Liver (tissue), 8 donors: ENCODE measurements at regions not wholly inside any gene's neighbourhood (a gene's known extent, or its start where the extent isn't known, plus 50 kb on each side); places are given as distances from the start of the nearest gene placed in this dataset.

Experiments
- DNase-seq: peaks from one replicate; pipeline ENCODE4 v3.0.0-alpha.2; 2017; ENCODE audit warnings: low spot score
- H3K27ac ChIP-seq, 2 donors: one replicate each; pipeline ENCODE4 v1.7.0; 2013; ENCODE audit warnings: inconsistent platforms in 2 of 2, low read length in 2 of 2, control low read depth in 1 of 2, low read depth in 1 of 2, mild to moderate bottlenecking in 1 of 2
- H3K27me3 ChIP-seq, 4 donors: one replicate each; pipeline versions ENCODE4 v1.6.1 to v1.7.0; 2013; ENCODE audit warnings: low read length in 3 of 4, inconsistent platforms in 1 of 4, mild to moderate bottlenecking in 1 of 4, moderate library complexity in 1 of 4; ENCODE audit not compliant: control insufficient read depth in 4 of 4, insufficient read depth in 4 of 4
- H3K36me3 ChIP-seq, 4 donors: one replicate each; pipeline versions ENCODE4 v1.6.1 to v1.7.0; 2013; ENCODE audit warnings: low read length in 3 of 4, mild to moderate bottlenecking in 3 of 4, low read depth in 1 of 4, moderate library complexity in 1 of 4; ENCODE audit not compliant: control insufficient read depth in 4 of 4, insufficient read depth in 3 of 4
- H3K4me1 ChIP-seq, 4 donors: one replicate each; pipeline versions ENCODE4 v1.6.1 to v1.7.0; 2013; ENCODE audit warnings: low read length in 3 of 4, mild to moderate bottlenecking in 3 of 4, moderate library complexity in 1 of 4; ENCODE audit not compliant: control insufficient read depth in 4 of 4, insufficient read depth in 4 of 4
- H3K4me3 ChIP-seq, 3 donors: one replicate each; pipeline versions ENCODE4 v1.6.1 to v1.7.0; 2013; ENCODE audit warnings: low read length in 3 of 3, control low read depth in 1 of 3, low read depth in 1 of 3, mild to moderate bottlenecking in 1 of 3
- H3K9ac ChIP-seq, 2 donors: one replicate each; pipeline ENCODE4 v1.7.0; 2013; ENCODE audit warnings: low read length in 2 of 2, mild to moderate bottlenecking in 2 of 2, moderate library complexity in 2 of 2, control low read depth in 1 of 2, low read depth in 1 of 2
- H3K9me3 ChIP-seq, 4 donors: one replicate each; pipeline versions ENCODE4 v1.6.1 to v1.7.0; 2013; ENCODE audit warnings: low read length in 3 of 4; ENCODE audit not compliant: control insufficient read depth in 4 of 4
- CTCF ChIP-seq: fragments of 150-350 bp; IDR thresholded peaks from 2 replicates; pipeline ENCODE4 v1.5.1; 2017; ENCODE audit warnings: improper control_type of control experiment, low read depth, low read length; ENCODE audit not compliant: missing input control
- FOXA1 ChIP-seq: IDR thresholded peaks from 2 replicates; pipeline ENCODE4 v1.6.1; 2016; ENCODE audit warnings: antibody characterized with exemption
- FOXA2 ChIP-seq: IDR thresholded peaks from 2 replicates; pipeline ENCODE4 v1.6.1; 2016; ENCODE audit warnings: antibody characterized with exemption
- GABPA ChIP-seq, 2 donors: IDR thresholded peaks in 1 of 2; conservative IDR thresholded peaks in 1 of 2; 2 replicates each; pipeline ENCODE4 v1.6.1; 2016; ENCODE audit warnings: antibody characterized with exemption in 2 of 2, mild to moderate bottlenecking in 1 of 2, moderate library complexity in 1 of 2
- HNF4A ChIP-seq, 2 donors: conservative IDR thresholded peaks; 2 replicates each; pipeline ENCODE4 v1.6.1; 2016; ENCODE audit warnings: antibody characterized with exemption in 2 of 2, mild to moderate bottlenecking in 2 of 2
- HNF4G ChIP-seq: IDR thresholded peaks from 2 replicates; pipeline ENCODE4 v1.6.1; 2016; ENCODE audit warnings: antibody characterized with exemption
- JUND ChIP-seq, 2 donors: IDR thresholded peaks; 2 replicates each; pipeline ENCODE4 v1.6.1; 2016; ENCODE audit warnings: antibody characterized with exemption in 2 of 2
- MAX ChIP-seq: IDR thresholded peaks from 2 replicates; pipeline ENCODE4 v1.6.1; 2016; ENCODE audit warnings: antibody characterized with exemption
- NR2F2 ChIP-seq: IDR thresholded peaks from 2 replicates; pipeline ENCODE4 v1.6.1; 2016; ENCODE audit warnings: antibody characterized with exemption
- RAD21 ChIP-seq, 2 donors: IDR thresholded peaks; 2 replicates each; pipeline ENCODE4 v1.6.1; 2016; ENCODE audit warnings: antibody characterized with exemption in 2 of 2, mild to moderate bottlenecking in 2 of 2
- SP1 ChIP-seq: IDR thresholded peaks from 2 replicates; pipeline ENCODE4 v1.6.1; 2018; ENCODE audit warnings: antibody characterized with exemption, mild to moderate bottlenecking
- YY1 ChIP-seq: IDR thresholded peaks from 2 replicates; pipeline ENCODE4 v1.6.1; 2016; ENCODE audit warnings: antibody characterized with exemption, mild to moderate bottlenecking
- WGBS: extraction: QIAGEN DNeasy Blood & Tissue Kit; methylation state at CpG from one replicate; pipeline ENCODE4 v1.1.7; 2013; 5-methylcytosine and 5-hydroxymethylcytosine counted together
- TF ChIP-seq, protein P1 (sequence below): IDR thresholded peaks from 2 replicates; pipeline ENCODE4 v1.6.1; 2016; ENCODE audit warnings: antibody characterized with exemption
- TF ChIP-seq, protein P2 (sequence below): IDR thresholded peaks from 2 replicates; pipeline ENCODE4 v1.6.1; 2016; ENCODE audit warnings: antibody characterized with exemption, mild to moderate bottlenecking
- donor health status: healthy.
- donor health status: healthy.
- donor health status: healthy.
- donor health status: healthy.
- donor health status: healthy.

DNA sequence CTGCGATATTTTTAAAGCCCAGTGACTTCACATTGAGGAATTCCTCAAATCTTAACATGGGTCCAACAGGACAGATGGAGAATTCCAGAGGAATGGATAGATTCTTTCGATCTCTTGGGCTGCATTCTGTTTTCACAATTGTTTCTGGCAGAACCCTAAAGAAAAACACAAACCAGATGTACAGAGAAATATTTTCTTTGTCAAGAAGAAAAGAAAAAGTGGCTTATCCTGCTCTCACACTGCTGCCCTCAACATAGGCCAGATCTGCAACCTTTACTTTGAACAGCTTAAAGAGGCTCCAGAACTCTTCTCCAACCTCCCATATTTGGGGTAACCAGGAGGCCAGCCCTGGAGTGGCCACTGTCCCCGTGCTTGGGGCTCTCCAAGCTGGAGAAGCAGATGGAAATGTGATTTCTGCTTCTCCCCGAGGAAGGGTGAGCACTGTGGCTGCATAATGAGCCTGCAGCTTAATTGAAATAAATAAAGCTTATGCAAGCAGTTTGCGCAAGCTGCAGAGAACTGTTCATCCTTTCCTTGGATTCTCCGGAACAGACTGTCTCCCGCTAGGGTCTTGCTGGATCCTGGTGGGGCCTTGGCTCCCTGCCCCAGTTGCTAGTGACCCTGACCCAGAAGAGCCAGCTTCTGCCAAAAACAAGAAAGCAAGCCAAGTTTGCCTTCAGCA, 453.2 kb upstream of the PROK2 start:
- Histone ChIP-seq H3K27me3 (no peaks in the 10 kb centered on the region), H3K4me1 (no peaks in the 10 kb centered on the region), H3K9ac (no peak overlapping the region), H3K9me3 (no peaks in the 10 kb centered on the region), H3K27ac (no peak overlapping the region), H3K4me3 (no peak overlapping the region), H3K36me3 (no peaks in the 10 kb centered on the region)
- no peak for DNase-seq
- WGBS = 86% methylated on average over 7 of the region's 7 CpGs
- TF ChIP-seq CTCF = no peak
- TF ChIP-seq HNF4G = no peak
- TF ChIP-seq MAX = no peak
- no peak for TF ChIP-seq SP1
- TF ChIP-seq FOXA2 = no peak
- TF ChIP-seq YY1 = no peak
- TF ChIP-seq, protein P1, sequence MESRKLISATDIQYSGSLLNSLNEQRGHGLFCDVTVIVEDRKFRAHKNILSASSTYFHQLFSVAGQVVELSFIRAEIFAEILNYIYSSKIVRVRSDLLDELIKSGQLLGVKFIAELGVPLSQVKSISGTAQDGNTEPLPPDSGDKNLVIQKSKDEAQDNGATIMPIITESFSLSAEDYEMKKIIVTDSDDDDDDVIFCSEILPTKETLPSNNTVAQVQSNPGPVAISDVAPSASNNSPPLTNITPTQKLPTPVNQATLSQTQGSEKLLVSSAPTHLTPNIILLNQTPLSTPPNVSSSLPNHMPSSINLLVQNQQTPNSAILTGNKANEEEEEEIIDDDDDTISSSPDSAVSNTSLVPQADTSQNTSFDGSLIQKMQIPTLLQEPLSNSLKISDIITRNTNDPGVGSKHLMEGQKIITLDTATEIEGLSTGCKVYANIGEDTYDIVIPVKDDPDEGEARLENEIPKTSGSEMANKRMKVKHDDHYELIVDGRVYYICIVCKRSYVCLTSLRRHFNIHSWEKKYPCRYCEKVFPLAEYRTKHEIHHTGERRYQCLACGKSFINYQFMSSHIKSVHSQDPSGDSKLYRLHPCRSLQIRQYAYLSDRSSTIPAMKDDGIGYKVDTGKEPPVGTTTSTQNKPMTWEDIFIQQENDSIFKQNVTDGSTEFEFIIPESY = no peak
- no peak for TF ChIP-seq HNF4A (conservative IDR thresholded peaks at IDR 0.05)
- TF ChIP-seq GABPA (IDR thresholded peaks at IDR 0.05 in 1 of 2, conservative IDR thresholded peaks at IDR 0.05 in 1 of 2) = no peak
- TF ChIP-seq FOXA1 = no peak
- no peak for TF ChIP-seq RAD21 (IDR thresholded peaks at IDR 0.05)
- no peak for TF ChIP-seq NR2F2

- Histone ChIP-seq H3K9me3 (no peaks in the 10 kb centered on the region), H3K4me1 (no peaks in the 10 kb centered on the region), H3K9ac (no peak overlapping the region), H3K27ac (no peak overlapping the region), H3K4me3 (no peak overlapping the region), H3K27me3 (no peaks in the 10 kb centered on the region), H3K36me3 (no peaks in the 10 kb centered on the region)
- 97% methylated on average over 2 of the region's 2 CpGs for WGBS
- no peak for TF ChIP-seq HNF4G
- no peak for DNase-seq
Measured at GRCh38 chr3:72237679-72238009, 452.7 kb upstream of the PROK2 start.

DNA sequence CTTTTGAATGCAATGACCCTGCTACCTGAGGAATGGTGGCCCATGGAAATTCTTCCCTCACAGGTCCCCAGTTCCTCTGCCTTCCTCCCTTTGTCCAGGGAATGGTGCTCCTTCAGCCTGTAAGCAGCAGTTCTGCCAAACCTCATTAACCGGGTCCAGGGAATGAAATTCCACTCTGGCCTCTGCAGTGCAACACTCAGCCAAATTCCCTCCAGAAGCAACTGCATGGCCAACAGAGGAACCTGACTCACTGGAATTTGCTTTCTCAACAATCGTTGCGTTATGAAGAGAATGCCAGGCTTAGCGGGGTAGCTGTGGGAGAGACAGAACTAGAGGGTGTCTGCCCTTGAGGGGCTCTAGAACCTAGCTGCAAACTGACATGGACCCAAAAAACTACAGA, 449.4 kb upstream of the PROK2 start:
- Histone ChIP-seq H3K4me3 (no peak overlapping the region), H3K4me1 (peaks cover 0 to 12% (median 10%) of the 10 kb centered on the region in 4 donors), H3K9ac (no peak overlapping the region), H3K9me3 (no peaks in the 10 kb centered on the region), H3K27me3 (no peaks in the 10 kb centered on the region), H3K36me3 (no peaks in the 10 kb centered on the region), H3K27ac (no peak overlapping the region)
- WGBS = 55% methylated on average over 4 of the region's 4 CpGs
- DNase-seq = no peak
- TF ChIP-seq, protein P2, sequence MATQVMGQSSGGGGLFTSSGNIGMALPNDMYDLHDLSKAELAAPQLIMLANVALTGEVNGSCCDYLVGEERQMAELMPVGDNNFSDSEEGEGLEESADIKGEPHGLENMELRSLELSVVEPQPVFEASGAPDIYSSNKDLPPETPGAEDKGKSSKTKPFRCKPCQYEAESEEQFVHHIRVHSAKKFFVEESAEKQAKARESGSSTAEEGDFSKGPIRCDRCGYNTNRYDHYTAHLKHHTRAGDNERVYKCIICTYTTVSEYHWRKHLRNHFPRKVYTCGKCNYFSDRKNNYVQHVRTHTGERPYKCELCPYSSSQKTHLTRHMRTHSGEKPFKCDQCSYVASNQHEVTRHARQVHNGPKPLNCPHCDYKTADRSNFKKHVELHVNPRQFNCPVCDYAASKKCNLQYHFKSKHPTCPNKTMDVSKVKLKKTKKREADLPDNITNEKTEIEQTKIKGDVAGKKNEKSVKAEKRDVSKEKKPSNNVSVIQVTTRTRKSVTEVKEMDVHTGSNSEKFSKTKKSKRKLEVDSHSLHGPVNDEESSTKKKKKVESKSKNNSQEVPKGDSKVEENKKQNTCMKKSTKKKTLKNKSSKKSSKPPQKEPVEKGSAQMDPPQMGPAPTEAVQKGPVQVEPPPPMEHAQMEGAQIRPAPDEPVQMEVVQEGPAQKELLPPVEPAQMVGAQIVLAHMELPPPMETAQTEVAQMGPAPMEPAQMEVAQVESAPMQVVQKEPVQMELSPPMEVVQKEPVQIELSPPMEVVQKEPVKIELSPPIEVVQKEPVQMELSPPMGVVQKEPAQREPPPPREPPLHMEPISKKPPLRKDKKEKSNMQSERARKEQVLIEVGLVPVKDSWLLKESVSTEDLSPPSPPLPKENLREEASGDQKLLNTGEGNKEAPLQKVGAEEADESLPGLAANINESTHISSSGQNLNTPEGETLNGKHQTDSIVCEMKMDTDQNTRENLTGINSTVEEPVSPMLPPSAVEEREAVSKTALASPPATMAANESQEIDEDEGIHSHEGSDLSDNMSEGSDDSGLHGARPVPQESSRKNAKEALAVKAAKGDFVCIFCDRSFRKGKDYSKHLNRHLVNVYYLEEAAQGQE = no peak
- TF ChIP-seq NR2F2 = no peak
- TF ChIP-seq CTCF = no peak
- no peak for TF ChIP-seq HNF4G
- TF ChIP-seq JUND (IDR thresholded peaks at IDR 0.05) = no peak
